Activated CD4-positive, alpha-beta T cell treated with anti-CD3 and anti-CD28 coated beads, Interleukin-2, amount 10 ng/mL, durations not matched to agents 24 days and 14 days (primary cell): ENCODE measurements at regions not wholly inside any gene's neighbourhood (a gene's known extent, or its start where the extent isn't known, plus 50 kb on each side); places are given as distances from the start of the nearest gene placed in this dataset.

ENCODE experiments used
- DNase-seq: peaks from one replicate; pipeline ENCODE4 v3.0.0; 2022
- H3K27ac Mint-ChIP-seq: one replicate; pipeline ENCODE4 v1.8.0; 2022; ENCODE audit warnings: mild to moderate bottlenecking, mixed read lengths
- H3K27me3 Mint-ChIP-seq: one replicate; pipeline ENCODE4 v1.8.0; 2022; ENCODE audit warnings: mixed read lengths
- H3K36me3 Mint-ChIP-seq: one replicate; pipeline ENCODE4 v1.8.0; 2022; ENCODE audit warnings: low read depth, mild to moderate bottlenecking, mixed read lengths
- H3K4me1 Mint-ChIP-seq: one replicate; pipeline ENCODE4 v1.8.0; 2021; ENCODE audit warnings: mixed read lengths
- H3K4me3 Mint-ChIP-seq: one replicate; pipeline ENCODE4 v1.8.0; 2022; ENCODE audit warnings: mild to moderate bottlenecking, moderate library complexity, mixed read lengths
- H3K9me3 Mint-ChIP-seq: one replicate; pipeline ENCODE4 v1.8.0; 2021; ENCODE audit warnings: mixed read lengths
- intact Hi-C: fragments of 100-400 bp; cut with micrococcal nuclease; formaldehyde crosslinking; loops from one replicate; pipeline ENCODE4 v1.15.1; 2023

DNA sequence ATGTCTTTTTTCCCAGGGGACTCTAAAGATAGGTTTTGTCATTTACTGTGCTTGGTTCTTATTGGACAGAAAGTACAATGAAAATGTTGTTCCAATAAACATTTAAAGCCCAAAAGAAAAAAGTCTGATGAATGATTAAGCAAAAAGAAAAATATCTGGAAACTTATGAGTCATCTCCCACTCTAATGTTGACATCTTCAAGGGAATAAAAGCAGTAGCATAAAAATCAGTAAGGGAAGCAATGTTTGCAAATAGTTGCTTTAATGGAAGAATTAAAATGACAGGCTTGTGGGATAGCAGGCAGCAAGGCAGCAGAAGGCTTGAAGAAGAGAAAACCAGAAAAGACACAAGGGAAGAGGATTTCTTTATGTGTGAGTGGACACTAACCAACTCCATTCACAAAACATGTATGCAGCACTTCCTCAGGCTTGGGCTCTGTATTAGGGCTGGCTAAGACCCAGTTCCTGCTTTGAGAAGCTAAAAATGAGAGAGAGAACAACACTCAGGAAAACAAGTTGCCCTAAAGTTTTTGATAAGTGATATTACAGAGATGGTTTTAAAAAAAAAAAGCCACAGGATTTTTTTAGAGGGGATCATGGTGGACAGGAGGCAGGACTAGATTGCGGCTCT is 263.2 kb upstream of the NT5E start:
- Mint-ChIP-seq H3K36me3 (no peaks in the 10 kb centered on the region), H3K4me1 (no peaks in the 10 kb centered on the region), H3K9me3 (no peaks in the 10 kb centered on the region), H3K4me3 (no peak overlapping the region), H3K27ac (no peak overlapping the region), H3K27me3 (no peaks in the 10 kb centered on the region)
- intact Hi-C loops, result no loop called here
- DNase-seq, result no peak

GRCh38 chr6:85185977-85186376 is 263.9 kb upstream of the NT5E start:
- Mint-ChIP-seq H3K36me3 (no peaks in the 10 kb centered on the region), H3K4me1 (no peaks in the 10 kb centered on the region), H3K27me3 (no peaks in the 10 kb centered on the region), H3K4me3 (no peak overlapping the region), H3K27ac (no peak overlapping the region), H3K9me3 (no peaks in the 10 kb centered on the region)
- DNase-seq, result no peak
- intact Hi-C loops, result no loop called here

DNA sequence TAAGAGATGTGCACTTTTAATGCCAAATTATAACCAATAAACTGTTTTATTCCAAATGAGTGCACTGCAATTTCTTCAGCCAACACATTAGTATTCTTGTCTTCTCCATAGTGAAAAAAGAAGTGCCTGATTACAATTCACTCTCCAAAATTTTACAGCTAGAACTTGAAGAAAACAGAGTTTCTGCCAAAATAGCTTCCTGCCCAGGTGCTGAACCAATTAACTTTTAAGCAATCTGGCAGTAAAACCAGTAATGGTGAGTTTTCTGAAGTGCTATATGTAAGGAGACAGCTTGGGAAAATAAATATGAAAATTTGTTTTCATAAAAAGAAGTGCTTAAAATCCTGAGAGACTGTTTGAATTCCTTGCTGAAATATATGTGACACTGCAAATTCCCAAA is 266.0 kb upstream of the NT5E start:
- no peak overlapping the region for H3K27ac Mint-ChIP-seq

GRCh38 chr6:85172705-85173104 is 277.2 kb upstream of the NT5E start:
- Mint-ChIP-seq H3K36me3 (no peaks in the 10 kb centered on the region), H3K4me3 (no peak overlapping the region)
- intact Hi-C loops, result no loop called here

More for the DNA sequence above, 266.0 kb upstream of the NT5E start:
- intact Hi-C loops, result no loop called here
- no peaks in the 10 kb centered on the region for H3K27me3 Mint-ChIP-seq
- H3K4me1 Mint-ChIP-seq, result no peaks in the 10 kb centered on the region
- no peaks in the 10 kb centered on the region for H3K9me3 Mint-ChIP-seq
- no peaks in the 10 kb centered on the region for H3K36me3 Mint-ChIP-seq
- no peak for DNase-seq
- no peak overlapping the region for H3K4me3 Mint-ChIP-seq

DNA sequence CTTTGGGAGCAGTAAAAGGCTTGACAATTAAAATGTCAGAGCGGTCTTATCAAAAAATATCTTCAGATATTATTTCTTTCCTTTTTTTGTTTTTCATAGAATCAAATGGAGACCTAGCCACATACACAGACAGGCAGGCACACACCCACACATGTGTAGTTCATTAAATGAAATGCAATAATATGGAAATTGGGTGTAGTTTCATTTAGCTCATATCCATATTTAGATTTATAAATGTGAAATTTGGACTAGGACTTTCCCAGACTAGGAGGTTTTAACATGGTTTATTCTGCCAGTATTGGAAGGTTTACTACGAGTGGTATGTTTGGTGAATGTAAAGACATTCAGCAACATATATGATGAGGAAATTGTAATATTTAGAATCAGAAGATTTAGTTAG is 277.7 kb upstream of the NT5E start:
- Mint-ChIP-seq H3K4me3 (no peak overlapping the region), H3K27me3 (no peaks in the 10 kb centered on the region), H3K36me3 (no peaks in the 10 kb centered on the region), H3K9me3 (no peaks in the 10 kb centered on the region), H3K27ac (no peak overlapping the region), H3K4me1 (no peaks in the 10 kb centered on the region)
- DNase-seq, result no peak
- intact Hi-C loops, result no loop called here

More at GRCh38 chr6:85172705-85173104, 277.2 kb upstream of the NT5E start:
- H3K27me3 Mint-ChIP-seq, result no peaks in the 10 kb centered on the region
- no peak for DNase-seq
- H3K27ac Mint-ChIP-seq, result no peak overlapping the region
- no peaks in the 10 kb centered on the region for H3K9me3 Mint-ChIP-seq
- H3K4me1 Mint-ChIP-seq, result no peaks in the 10 kb centered on the region

DNA sequence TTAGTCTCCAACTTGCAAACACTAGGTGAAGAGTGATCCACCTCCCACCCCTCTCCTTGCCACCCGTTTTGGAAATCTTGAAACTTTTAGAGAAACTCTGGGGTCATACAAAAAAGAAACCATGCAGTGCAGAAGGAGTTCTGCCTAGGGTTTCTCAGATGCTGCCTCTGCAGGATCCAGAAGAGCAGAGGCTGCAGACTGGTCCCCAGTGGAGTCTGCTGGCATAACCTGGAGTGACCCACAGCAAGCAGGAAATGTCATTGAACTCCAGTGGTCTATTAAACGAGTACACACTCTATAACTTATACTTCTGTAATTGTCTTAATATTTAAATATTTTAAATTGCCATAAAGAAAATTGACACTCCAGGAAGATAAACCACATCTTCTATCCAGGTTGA is 280.7 kb upstream of the NT5E start:
- Mint-ChIP-seq H3K4me3 (no peak overlapping the region), H3K36me3 (no peaks in the 10 kb centered on the region), H3K27me3 (no peaks in the 10 kb centered on the region), H3K4me1 (no peaks in the 10 kb centered on the region), H3K27ac (no peak overlapping the region), H3K9me3 (no peaks in the 10 kb centered on the region)
- intact Hi-C loops, result no loop called here
- no peak for DNase-seq

- H3K27me3 Mint-ChIP-seq, result no peaks in the 10 kb centered on the region
- H3K36me3 Mint-ChIP-seq, result no peaks in the 10 kb centered on the region
- intact Hi-C loops, result no loop called here
- no peak for DNase-seq
- H3K9me3 Mint-ChIP-seq, result no peaks in the 10 kb centered on the region
- no peak overlapping the region for H3K4me3 Mint-ChIP-seq
- H3K4me1 Mint-ChIP-seq, result no peaks in the 10 kb centered on the region
- no peak overlapping the region for H3K27ac Mint-ChIP-seq
These were observed 281.7 kb upstream of the NT5E start for GRCh38 chr6:85168146-85168545.

- Mint-ChIP-seq H3K36me3 (no peaks in the 10 kb centered on the region), H3K27ac (no peak overlapping the region), H3K4me3 (no peak overlapping the region), H3K9me3 (no peaks in the 10 kb centered on the region), H3K4me1 (no peaks in the 10 kb centered on the region), H3K27me3 (no peaks in the 10 kb centered on the region)
- DNase-seq, result no peak
- intact Hi-C loops, result no loop called here
These were observed 283.7 kb upstream of the NT5E start for GRCh38 chr6:85166114-85166741.

GRCh38 chr6:85163156-85164080 is 286.5 kb upstream of the NT5E start:
- H3K4me1 Mint-ChIP-seq, result no peaks in the 10 kb centered on the region
- no peaks in the 10 kb centered on the region for H3K36me3 Mint-ChIP-seq
- no peaks in the 10 kb centered on the region for H3K9me3 Mint-ChIP-seq
- no peak for DNase-seq
- intact Hi-C loops, result no loop called here
- H3K4me3 Mint-ChIP-seq, result no peak overlapping the region
- no peaks in the 10 kb centered on the region for H3K27me3 Mint-ChIP-seq
- H3K27ac Mint-ChIP-seq, result no peak overlapping the region

DNA sequence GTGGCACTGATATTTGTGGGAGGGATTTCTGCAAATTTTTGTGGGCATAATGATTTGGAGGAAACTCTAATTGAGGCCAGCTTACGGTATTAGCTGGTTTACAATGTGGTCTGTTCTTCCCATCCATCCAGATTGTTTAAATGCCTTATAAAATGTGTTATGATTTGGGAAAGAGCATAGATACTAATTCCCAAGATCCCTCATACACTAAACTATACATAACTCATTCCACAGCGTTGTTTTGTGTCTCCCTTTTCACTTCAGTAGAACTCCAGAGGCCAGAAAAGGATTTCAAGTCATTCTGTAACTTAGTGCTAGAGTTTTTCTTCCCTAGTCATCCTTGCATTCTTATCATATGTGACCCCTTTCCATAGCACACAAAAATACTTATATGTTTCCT is 292.6 kb upstream of the NT5E start:
- no peak overlapping the region for H3K27ac Mint-ChIP-seq
- no peaks in the 10 kb centered on the region for H3K4me1 Mint-ChIP-seq
- no peaks in the 10 kb centered on the region for H3K9me3 Mint-ChIP-seq
- no peak for DNase-seq
- no peaks in the 10 kb centered on the region for H3K36me3 Mint-ChIP-seq
- no peak overlapping the region for H3K4me3 Mint-ChIP-seq
- intact Hi-C loops, result no loop called here
- no peaks in the 10 kb centered on the region for H3K27me3 Mint-ChIP-seq

GRCh38 chr6:85143676-85144075 is 306.2 kb upstream of the NT5E start:
- H3K4me1 Mint-ChIP-seq, result no peaks in the 10 kb centered on the region
- H3K36me3 Mint-ChIP-seq, result no peaks in the 10 kb centered on the region
- no peak overlapping the region for H3K4me3 Mint-ChIP-seq
- no peak for DNase-seq
- H3K27me3 Mint-ChIP-seq, result no peaks in the 10 kb centered on the region
- intact Hi-C loops, result no loop called here
- peaks cover 4% of the 10 kb centered on the region for H3K9me3 Mint-ChIP-seq
- H3K27ac Mint-ChIP-seq, result no peak overlapping the region

- no peaks in the 10 kb centered on the region for H3K4me1 Mint-ChIP-seq
- intact Hi-C loops, result no loop called here
- H3K9me3 Mint-ChIP-seq, result no peaks in the 10 kb centered on the region
- H3K27me3 Mint-ChIP-seq, result no peaks in the 10 kb centered on the region
- no peak overlapping the region for H3K27ac Mint-ChIP-seq
- no peak for DNase-seq
- H3K36me3 Mint-ChIP-seq, result no peaks in the 10 kb centered on the region
- no peak overlapping the region for H3K4me3 Mint-ChIP-seq
These were observed 312.0 kb upstream of the NT5E start for GRCh38 chr6:85137865-85138264.

DNA sequence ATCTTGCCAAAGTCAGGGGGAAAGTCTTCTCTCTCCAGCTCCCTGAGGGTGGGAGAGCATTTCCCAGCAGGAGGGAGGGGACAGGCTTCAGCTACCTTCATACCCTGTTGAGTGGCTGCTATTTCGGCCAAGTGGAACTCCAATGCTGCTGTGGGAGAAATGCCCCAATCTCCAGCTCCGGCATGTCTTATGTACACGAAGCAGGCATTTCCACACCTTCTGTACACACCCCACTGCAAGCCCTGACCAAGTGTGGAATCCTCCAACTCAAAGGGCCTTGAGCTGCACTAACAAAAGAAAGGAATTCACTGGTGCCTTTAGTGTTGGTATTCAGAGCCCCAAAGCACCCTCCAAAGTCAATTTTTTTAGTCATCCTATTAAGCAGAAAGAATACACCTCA is 313.6 kb upstream of the NT5E start:
- H3K27ac Mint-ChIP-seq, result no peak overlapping the region
- no peak overlapping the region for H3K4me3 Mint-ChIP-seq

DNA sequence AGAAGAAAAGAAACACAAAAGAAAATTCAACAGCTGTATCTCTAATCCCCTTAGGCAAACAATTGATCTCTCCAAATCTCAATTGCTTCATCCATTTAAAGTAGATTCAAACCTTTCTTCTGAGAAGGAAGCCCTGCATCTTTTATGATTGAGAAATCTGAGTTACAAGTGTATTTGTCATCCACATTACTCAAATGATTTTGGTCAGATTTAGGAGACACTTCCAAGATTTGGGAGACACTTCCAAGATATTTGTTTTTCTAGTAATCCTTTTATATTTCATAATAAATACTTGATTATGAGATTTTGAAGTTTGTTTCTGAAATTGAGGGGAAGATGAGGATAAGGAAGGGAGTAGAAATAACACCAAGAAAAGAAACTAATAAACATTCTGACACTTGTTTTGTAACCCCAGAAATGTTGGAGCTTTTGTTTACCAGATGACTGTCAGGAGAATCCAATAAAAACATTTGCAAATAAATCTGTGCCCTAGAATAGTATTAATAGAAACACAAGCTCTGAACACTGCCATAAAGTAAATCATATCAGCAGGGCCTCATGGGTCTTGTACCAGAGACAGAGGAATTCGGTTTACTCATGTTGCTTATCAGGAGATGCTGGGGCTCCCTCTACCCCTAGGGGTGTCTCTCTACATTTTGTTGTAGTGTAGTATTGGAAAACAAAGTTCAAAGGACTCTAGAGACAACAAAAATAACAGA is 314.3 kb upstream of the NT5E start:
- intact Hi-C loops, result no loop called here

More for the DNA sequence above, 313.6 kb upstream of the NT5E start:
- DNase-seq, result no peak
- intact Hi-C loops, result no loop called here
- Mint-ChIP-seq H3K27me3 (no peaks in the 10 kb centered on the region), H3K36me3 (no peaks in the 10 kb centered on the region), H3K9me3 (no peaks in the 10 kb centered on the region), H3K4me1 (no peaks in the 10 kb centered on the region)

More for the DNA sequence above, 314.3 kb upstream of the NT5E start:
- DNase-seq, result no peak
- Mint-ChIP-seq H3K9me3 (no peaks in the 10 kb centered on the region), H3K27ac (no peak overlapping the region), H3K27me3 (no peaks in the 10 kb centered on the region), H3K4me3 (no peak overlapping the region), H3K36me3 (no peaks in the 10 kb centered on the region), H3K4me1 (no peaks in the 10 kb centered on the region)
